GM23338 (cell line): ENCODE measurements at regions not wholly inside any gene's neighbourhood (a gene's known extent, or its start where the extent isn't known, plus 50 kb on each side); places are given as distances from the start of the nearest gene placed in this dataset.

ENCODE experiments used
- CREB1 ChIP-seq: fragments of 250-450 bp; sonication (Bioruptor Pico); IDR thresholded peaks from 2 replicates; pipeline ENCODE4 v1.5.0; 2020; ENCODE audit warnings: low read depth, mild to moderate bottlenecking, moderate library complexity
- CTCF ChIP-seq, 2 experiments: fragments of 200-600 bp in 1 of 2; sonication (generic) in 1 of 2; conservative IDR thresholded peaks; 2 replicates each; pipeline versions ENCODE4 v1.5.1 to v1.6.1; 2016 to 2017; ENCODE audit warnings: antibody characterized with exemption in 2 of 2, low read depth in 2 of 2, mild to moderate bottlenecking in 2 of 2, moderate library complexity in 1 of 2
- EZH2 ChIP-seq: fragments of 200-600 bp; sonication (generic); IDR thresholded peaks from one replicate; pipeline ENCODE4 v1.8.0; 2017; ENCODE audit warnings: antibody characterized with exemption, mild to moderate bottlenecking, low read depth; ENCODE audit not compliant: unreplicated experiment
- EZH2phosphoT487 ChIP-seq: fragments of 200-600 bp; sonication (generic); IDR thresholded peaks from one replicate; pipeline ENCODE4 v1.8.1; 2018; ENCODE audit warnings: antibody characterized with exemption; ENCODE audit not compliant: unreplicated experiment
- POLR2AphosphoS5 ChIP-seq: IDR thresholded peaks from 2 replicates; pipeline ENCODE4 v1.6.1; 2016; ENCODE audit warnings: antibody characterized with exemption, low read depth
- REST ChIP-seq: IDR thresholded peaks from one replicate; pipeline ENCODE4 v1.6.1; 2018; ENCODE audit warnings: antibody characterized with exemption; ENCODE audit not compliant: unreplicated experiment
- STAT1 ChIP-seq: IDR thresholded peaks from one replicate; pipeline ENCODE4 v1.6.1; 2016; ENCODE audit warnings: antibody characterized with exemption; ENCODE audit not compliant: unreplicated experiment
- ZNF114 ChIP-seq: fragments of 250-450 bp; sonication (Bioruptor Pico); IDR thresholded peaks from 2 replicates; pipeline ENCODE4 v1.5.0; 2020; ENCODE audit warnings: mild to moderate bottlenecking, moderate library complexity
- ZNF462 ChIP-seq: fragments of 250-450 bp; sonication (Bioruptor Pico); IDR thresholded peaks from 2 replicates; pipeline ENCODE4 v1.5.0; 2020; ENCODE audit warnings: mild to moderate bottlenecking, moderate library complexity

GRCh38 chr6:9745476-9745875 lies 669.4 kb downstream of the TFAP2A start:
- TF ChIP-seq CTCF (conservative IDR thresholded peaks at IDR 0.05; ENCODE audit: low read depth in 2 of 2) (no peak), EZH2phosphoT487 (no peak), CREB1 (no peak), ZNF114 (no peak), EZH2 (no peak), ZNF462 (no peak), REST (no peak), POLR2AphosphoS5 (no peak), STAT1 (no peak)
